Endothelial cell (in vitro differentiated cells): ENCODE measurements at regions not wholly inside any gene's neighbourhood (a gene's known extent, or its start where the extent isn't known, plus 50 kb on each side); places are given as distances from the start of the nearest gene placed in this dataset.

Experiments used
- DNase-seq: peaks from one replicate; pipeline ENCODE4 v3.0.0; 2021; ENCODE audit warnings: low spot score
- H3K27ac Mint-ChIP-seq: one replicate; pipeline ENCODE4 v1.8.0; 2021; ENCODE audit warnings: mixed read lengths, inconsistent platforms; ENCODE audit not compliant: unreplicated experiment
- H3K27me3 Mint-ChIP-seq: one replicate; pipeline ENCODE4 v1.8.0; 2021; ENCODE audit warnings: mild to moderate bottlenecking, moderate library complexity, mixed read lengths, inconsistent platforms; ENCODE audit not compliant: unreplicated experiment
- H3K36me3 Mint-ChIP-seq: one replicate; pipeline ENCODE4 v1.8.0; 2021; ENCODE audit warnings: mild to moderate bottlenecking, low read depth, mixed read lengths, inconsistent platforms; ENCODE audit not compliant: unreplicated experiment
- H3K4me1 Mint-ChIP-seq: one replicate; pipeline ENCODE4 v1.8.0; 2021; ENCODE audit warnings: mild to moderate bottlenecking, mixed read lengths, inconsistent platforms; ENCODE audit not compliant: unreplicated experiment
- H3K4me3 Mint-ChIP-seq: one replicate; pipeline ENCODE4 v1.8.0; 2021; ENCODE audit warnings: mild to moderate bottlenecking, mixed read lengths, inconsistent platforms; ENCODE audit not compliant: unreplicated experiment
- H3K9me3 Mint-ChIP-seq: one replicate; pipeline ENCODE4 v1.8.0; 2021; ENCODE audit warnings: mixed read lengths, inconsistent platforms; ENCODE audit not compliant: unreplicated experiment
- CTCF ChIP-seq: fragments of 200-600 bp; sonication (generic); IDR thresholded peaks from one replicate; pipeline ENCODE4 v1.5.0; 2021; ENCODE audit warnings: antibody characterized with exemption; ENCODE audit not compliant: unreplicated experiment

GRCh38 chr13:99690426-99691174 is 189.3 kb downstream of the TM9SF2 start:
- DNase-seq, result no peak
- Mint-ChIP-seq H3K4me3 (no peak overlapping the region), H3K36me3 (no peaks in the 10 kb centered on the region), H3K27me3 (peaks cover 7% of the 10 kb centered on the region), H3K27ac (no peak overlapping the region), H3K9me3 (no peaks in the 10 kb centered on the region), H3K4me1 (peaks cover 42% of the 10 kb centered on the region)
- TF ChIP-seq CTCF, result no peak

GRCh38 chr13:99689955-99690354 is 188.7 kb downstream of the TM9SF2 start:
- Mint-ChIP-seq H3K4me1 (peaks cover 42% of the 10 kb centered on the region), H3K27me3 (peaks cover 7% of the 10 kb centered on the region), H3K36me3 (no peaks in the 10 kb centered on the region), H3K4me3 (no peak overlapping the region), H3K27ac (no peak overlapping the region), H3K9me3 (no peaks in the 10 kb centered on the region)
- DNase-seq, result no peak
- TF ChIP-seq CTCF, result no peak

- Mint-ChIP-seq H3K4me3 (no peak overlapping the region), H3K36me3 (no peaks in the 10 kb centered on the region), H3K27ac (no peak overlapping the region), H3K27me3 (peaks cover 4% of the 10 kb centered on the region), H3K4me1 (peaks cover 42% of the 10 kb centered on the region), H3K9me3 (no peaks in the 10 kb centered on the region)
- no peak for DNase-seq
- TF ChIP-seq CTCF, result no peak
Observed at GRCh38 chr13:99688776-99689175, 187.5 kb downstream of the TM9SF2 start.

GRCh38 chr13:99687723-99688397 is 186.6 kb downstream of the TM9SF2 start:
- Mint-ChIP-seq H3K27ac (peak overlapping the region; percentile 39), H3K36me3 (no peaks in the 10 kb centered on the region), H3K27me3 (peaks cover 4% of the 10 kb centered on the region), H3K4me3 (no peak overlapping the region), H3K9me3 (no peaks in the 10 kb centered on the region), H3K4me1 (peaks cover 39% of the 10 kb centered on the region)
- DNase-seq, result no peak
- no peak for TF ChIP-seq CTCF

GRCh38 chr13:99686944-99687411 is 185.7 kb downstream of the TM9SF2 start:
- TF ChIP-seq CTCF, result no peak
- Mint-ChIP-seq H3K9me3 (no peaks in the 10 kb centered on the region), H3K4me1 (peaks cover 37% of the 10 kb centered on the region), H3K27me3 (peaks cover 4% of the 10 kb centered on the region), H3K4me3 (no peak overlapping the region), H3K36me3 (no peaks in the 10 kb centered on the region), H3K27ac (peak overlapping the region; percentile 80)
- peak; percentile 10 for DNase-seq
